Heart left ventricle (tissue), 13 donors: ENCODE measurements at regions not wholly inside any gene's neighbourhood (a gene's known extent, or its start where the extent isn't known, plus 50 kb on each side); places are given as distances from the start of the nearest gene placed in this dataset.

Experiments used
- POLR2A ChIP-seq, 2 donors: fragments of 450-650 bp; IDR thresholded peaks; one replicate each; pipeline ENCODE4 v1.6.1; 2017; ENCODE audit warnings: antibody characterized with exemption in 2 of 2, mild to moderate bottlenecking in 2 of 2, moderate library complexity in 2 of 2
- TF ChIP-seq, protein P1 (sequence below), 12 donors: fragments of 200-600 bp; sonication (generic) in 4 of 12; IDR thresholded peaks; one replicate each; pipeline versions ENCODE4 v1.5.0 to v1.8.0; 2018 to 2022; ENCODE audit warnings: antibody characterized with exemption in 12 of 12, mild to moderate bottlenecking in 5 of 12
- donor health status: ischemic (EF 13 %, LVEDD 7.1; RV severe dilation, severe dysfunction).
- donor health status: DM: no; HTN: yes; CAD: no.
- donor health status: DM: no; HTN: no; CAD: no.
- donor health status: ischemic (EF 25% LVEDD 6.9; RV normal size, moderate dysfunction).
- donor health status: ischemic (EF 25% LVEDD 5.7; RV mildly dilated, moderate dysfunction).
- donor health status: ischemic (EF 35%, LVEDD 5.7; RV mildly dilated, moderate dysfunction).
- donor health status: nonischemic (EF 11% LVEDD 7.7; RV severe dilation, severe dysfunction).
- donor health status: DM: yes; HTN: yes; CAD: no.
- donor health status: PGD.
- donor health status: ischemic (EF 29% LVEDD 5.4; RV normal size, mild dysfunction).
- donor health status: nonischemic (EF 23%, LVEDD 6.1; RV moderate dilation, normal function).

DNA sequence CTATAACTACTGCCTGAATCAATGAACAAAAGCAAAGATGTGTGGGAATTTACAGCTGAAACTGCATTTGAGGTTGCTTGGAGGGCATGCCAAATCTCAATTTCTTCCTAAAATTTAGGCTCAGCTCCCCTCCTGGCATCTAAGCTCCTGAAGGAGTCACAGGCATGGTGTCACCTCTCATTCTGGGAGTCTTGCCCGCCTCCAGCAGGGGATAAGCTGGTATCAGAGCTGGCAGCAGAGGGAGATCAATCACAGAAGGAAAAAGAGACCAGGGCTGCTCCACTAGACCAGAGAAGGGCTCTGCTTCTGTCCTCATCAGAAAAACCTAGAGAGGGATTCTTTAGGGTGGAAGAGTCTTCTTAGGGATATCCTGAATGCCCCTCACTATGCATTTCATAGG is 150.4 kb upstream of the SLC6A11 start:
- TF ChIP-seq, protein P1, sequence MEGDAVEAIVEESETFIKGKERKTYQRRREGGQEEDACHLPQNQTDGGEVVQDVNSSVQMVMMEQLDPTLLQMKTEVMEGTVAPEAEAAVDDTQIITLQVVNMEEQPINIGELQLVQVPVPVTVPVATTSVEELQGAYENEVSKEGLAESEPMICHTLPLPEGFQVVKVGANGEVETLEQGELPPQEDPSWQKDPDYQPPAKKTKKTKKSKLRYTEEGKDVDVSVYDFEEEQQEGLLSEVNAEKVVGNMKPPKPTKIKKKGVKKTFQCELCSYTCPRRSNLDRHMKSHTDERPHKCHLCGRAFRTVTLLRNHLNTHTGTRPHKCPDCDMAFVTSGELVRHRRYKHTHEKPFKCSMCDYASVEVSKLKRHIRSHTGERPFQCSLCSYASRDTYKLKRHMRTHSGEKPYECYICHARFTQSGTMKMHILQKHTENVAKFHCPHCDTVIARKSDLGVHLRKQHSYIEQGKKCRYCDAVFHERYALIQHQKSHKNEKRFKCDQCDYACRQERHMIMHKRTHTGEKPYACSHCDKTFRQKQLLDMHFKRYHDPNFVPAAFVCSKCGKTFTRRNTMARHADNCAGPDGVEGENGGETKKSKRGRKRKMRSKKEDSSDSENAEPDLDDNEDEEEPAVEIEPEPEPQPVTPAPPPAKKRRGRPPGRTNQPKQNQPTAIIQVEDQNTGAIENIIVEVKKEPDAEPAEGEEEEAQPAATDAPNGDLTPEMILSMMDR (IDR thresholded peaks at IDR 0.05), result no peak
- TF ChIP-seq POLR2A (IDR thresholded peaks at IDR 0.05), result no peak
